Testis (tissue), 2 donors: ENCODE measurements at regions not wholly inside any gene's neighbourhood (a gene's known extent, or its start where the extent isn't known, plus 50 kb on each side); places are given as distances from the start of the nearest gene placed in this dataset.

Source experiments
- POLR2A ChIP-seq: fragments of 450-650 bp; IDR thresholded peaks from one replicate; pipeline ENCODE4 v1.6.1; 2017; ENCODE audit warnings: antibody characterized with exemption, mild to moderate bottlenecking, moderate library complexity
- TF ChIP-seq, protein P1 (sequence below), 3 experiments: fragments of 450-650 bp in 2 of 3; fragments of 200-600 bp in 1 of 3; sonication (generic) in 1 of 3; IDR thresholded peaks; one replicate each; pipeline ENCODE4 v1.5.1; 2016 to 2019; ENCODE audit warnings: antibody characterized with exemption in 3 of 3, mild to moderate bottlenecking in 2 of 3, moderate library complexity in 1 of 3

DNA sequence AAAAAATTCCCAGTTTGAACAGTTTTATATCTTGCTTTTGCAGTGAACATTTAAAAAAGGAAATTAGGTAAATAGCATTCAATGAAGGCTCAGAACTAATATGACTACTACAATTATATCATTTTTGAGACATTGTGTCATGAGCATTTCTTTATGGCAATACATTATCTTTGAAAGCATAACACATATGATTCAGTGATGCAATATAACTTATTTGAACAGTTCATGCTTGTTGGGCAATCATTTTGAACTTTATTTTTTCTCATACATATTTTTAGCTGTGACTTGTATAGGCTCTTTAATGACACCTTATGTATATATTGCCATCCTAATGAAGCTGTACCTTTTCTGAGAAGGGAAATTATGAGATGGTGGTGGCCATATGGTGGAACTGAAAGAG lies 828.6 kb upstream of the NR2F2 start:
- TF ChIP-seq, protein P1, sequence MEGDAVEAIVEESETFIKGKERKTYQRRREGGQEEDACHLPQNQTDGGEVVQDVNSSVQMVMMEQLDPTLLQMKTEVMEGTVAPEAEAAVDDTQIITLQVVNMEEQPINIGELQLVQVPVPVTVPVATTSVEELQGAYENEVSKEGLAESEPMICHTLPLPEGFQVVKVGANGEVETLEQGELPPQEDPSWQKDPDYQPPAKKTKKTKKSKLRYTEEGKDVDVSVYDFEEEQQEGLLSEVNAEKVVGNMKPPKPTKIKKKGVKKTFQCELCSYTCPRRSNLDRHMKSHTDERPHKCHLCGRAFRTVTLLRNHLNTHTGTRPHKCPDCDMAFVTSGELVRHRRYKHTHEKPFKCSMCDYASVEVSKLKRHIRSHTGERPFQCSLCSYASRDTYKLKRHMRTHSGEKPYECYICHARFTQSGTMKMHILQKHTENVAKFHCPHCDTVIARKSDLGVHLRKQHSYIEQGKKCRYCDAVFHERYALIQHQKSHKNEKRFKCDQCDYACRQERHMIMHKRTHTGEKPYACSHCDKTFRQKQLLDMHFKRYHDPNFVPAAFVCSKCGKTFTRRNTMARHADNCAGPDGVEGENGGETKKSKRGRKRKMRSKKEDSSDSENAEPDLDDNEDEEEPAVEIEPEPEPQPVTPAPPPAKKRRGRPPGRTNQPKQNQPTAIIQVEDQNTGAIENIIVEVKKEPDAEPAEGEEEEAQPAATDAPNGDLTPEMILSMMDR (IDR thresholded peaks at IDR 0.05), result no peak
- TF ChIP-seq POLR2A, result no peak
